D721Med (cell line): ENCODE measurements at regions not wholly inside any gene's neighbourhood (a gene's known extent, or its start where the extent isn't known, plus 50 kb on each side); places are given as distances from the start of the nearest gene placed in this dataset.

ENCODE experiments used
- DNase-seq: peaks from one replicate; pipeline ENCODE4 v3.0.0; 2011; ENCODE audit warnings: low spot score; ENCODE audit not compliant: insufficient read length
- FAIRE-seq: peaks from 2 replicates; lab custom pipeline; 2011; peaks lifted over from hg19 to GRCh38; lab: Jason Lieb, UNC
- TF ChIP-seq, protein P1 (sequence below): IDR thresholded peaks from 2 replicates; pipeline ENCODE4 v1.5.1; 2012; ENCODE audit warnings: mild to moderate bottlenecking, control low read depth; ENCODE audit not compliant: insufficient read depth; ENCODE audit errors: missing control alignments

- FAIRE-seq (no peak), DNase-seq (no peak)
- TF ChIP-seq, protein P1, sequence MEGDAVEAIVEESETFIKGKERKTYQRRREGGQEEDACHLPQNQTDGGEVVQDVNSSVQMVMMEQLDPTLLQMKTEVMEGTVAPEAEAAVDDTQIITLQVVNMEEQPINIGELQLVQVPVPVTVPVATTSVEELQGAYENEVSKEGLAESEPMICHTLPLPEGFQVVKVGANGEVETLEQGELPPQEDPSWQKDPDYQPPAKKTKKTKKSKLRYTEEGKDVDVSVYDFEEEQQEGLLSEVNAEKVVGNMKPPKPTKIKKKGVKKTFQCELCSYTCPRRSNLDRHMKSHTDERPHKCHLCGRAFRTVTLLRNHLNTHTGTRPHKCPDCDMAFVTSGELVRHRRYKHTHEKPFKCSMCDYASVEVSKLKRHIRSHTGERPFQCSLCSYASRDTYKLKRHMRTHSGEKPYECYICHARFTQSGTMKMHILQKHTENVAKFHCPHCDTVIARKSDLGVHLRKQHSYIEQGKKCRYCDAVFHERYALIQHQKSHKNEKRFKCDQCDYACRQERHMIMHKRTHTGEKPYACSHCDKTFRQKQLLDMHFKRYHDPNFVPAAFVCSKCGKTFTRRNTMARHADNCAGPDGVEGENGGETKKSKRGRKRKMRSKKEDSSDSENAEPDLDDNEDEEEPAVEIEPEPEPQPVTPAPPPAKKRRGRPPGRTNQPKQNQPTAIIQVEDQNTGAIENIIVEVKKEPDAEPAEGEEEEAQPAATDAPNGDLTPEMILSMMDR: no peak
Observed at GRCh38 chr10:2263561-2263960, 526.2 kb upstream of the ADARB2 start.

DNA sequence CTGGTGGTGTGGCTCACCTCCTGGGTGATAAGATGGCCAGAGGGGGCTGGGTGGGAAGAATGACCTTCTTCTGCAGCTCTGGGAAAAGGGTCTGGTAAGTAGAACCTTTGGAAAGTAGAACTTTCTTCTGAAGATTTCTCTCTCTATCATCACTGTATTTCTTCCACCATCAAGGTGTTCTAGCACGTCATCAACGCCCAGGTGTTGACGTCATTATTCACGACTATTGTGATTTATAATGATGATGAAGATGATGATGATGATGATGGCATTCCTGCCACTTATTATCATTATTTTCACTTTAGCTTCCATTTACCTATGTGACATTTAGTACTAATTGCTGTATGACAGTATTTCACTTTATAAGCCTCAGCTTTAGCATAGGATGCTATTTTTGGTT lies 525.6 kb upstream of the ADARB2 start:
- FAIRE-seq (no peak), DNase-seq (no peak)
- TF ChIP-seq, protein P1: no peak

- FAIRE-seq: no peak
- TF ChIP-seq, protein P1: no peak
- DNase-seq: no peak
Observed at GRCh38 chr10:2262333-2262732, 525.0 kb upstream of the ADARB2 start.

DNA sequence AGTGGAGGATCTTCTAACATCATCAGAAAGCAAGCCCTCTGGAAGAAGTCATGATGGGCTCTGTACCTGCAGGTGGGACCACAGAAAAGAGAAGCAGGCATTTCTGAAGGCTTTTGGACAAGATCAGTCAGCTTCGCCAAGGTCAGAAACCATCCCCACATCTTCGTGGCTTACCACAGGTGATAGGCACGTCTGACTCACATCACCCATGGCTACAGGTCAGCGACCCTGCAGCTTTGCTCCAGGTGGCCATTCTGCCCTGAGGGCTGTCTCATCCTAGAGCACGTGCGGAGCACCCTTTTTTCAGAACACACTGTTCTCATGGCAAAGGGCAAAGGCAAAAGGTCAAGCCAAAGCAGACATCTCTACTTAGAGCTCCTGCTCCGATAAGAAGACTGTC lies 518.9 kb upstream of the ADARB2 start:
- no peak for FAIRE-seq
- DNase-seq: no peak
- TF ChIP-seq, protein P1: no peak

DNA sequence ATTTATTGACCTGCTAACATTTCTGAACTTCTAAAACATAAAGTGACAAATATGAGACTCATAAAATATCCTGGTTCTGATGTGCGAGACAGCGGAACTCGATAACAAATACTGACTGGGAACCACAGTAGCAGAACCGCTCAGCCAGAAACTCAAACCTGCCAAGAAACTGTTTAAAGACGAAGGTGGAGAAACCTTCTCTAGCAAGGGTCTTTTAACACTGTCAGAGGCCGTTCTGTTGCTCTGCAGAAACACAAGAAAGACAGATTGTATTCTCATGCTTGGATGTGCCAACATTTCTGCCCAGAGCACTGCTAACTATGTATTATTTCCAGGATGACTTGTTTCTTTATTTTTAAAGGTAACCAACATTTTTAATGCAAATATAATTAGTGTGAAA lies 514.8 kb upstream of the ADARB2 start:
- no peak for FAIRE-seq
- no peak for DNase-seq
- TF ChIP-seq, protein P1: no peak

GRCh38 chr10:2251631-2252030 lies 514.3 kb upstream of the ADARB2 start:
- TF ChIP-seq, protein P1: no peak
- DNase-seq: no peak
- FAIRE-seq: no peak

DNA sequence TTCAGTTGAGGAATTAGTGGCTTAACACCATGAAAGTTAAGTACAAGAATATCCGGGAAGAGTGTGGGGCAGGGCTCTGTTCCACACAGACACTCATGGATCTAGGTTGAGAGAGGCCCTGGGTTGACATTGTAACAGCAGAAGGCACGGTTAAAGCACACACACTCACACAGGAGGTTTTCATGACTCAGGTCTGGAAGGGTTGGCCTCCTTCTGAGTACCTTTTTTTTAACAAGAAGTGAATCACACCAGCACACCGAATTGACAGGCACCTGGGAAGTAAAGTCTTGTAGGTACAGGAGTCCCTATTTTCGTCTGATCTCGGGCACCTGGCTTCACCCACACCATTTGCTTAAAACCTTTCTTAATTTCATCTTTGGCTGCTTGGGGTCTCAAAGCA lies 509.4 kb upstream of the ADARB2 start:
- TF ChIP-seq, protein P1: no peak
- DNase-seq: no peak
- no peak for FAIRE-seq
